HG03521 (cell line): ENCODE measurements at regions not wholly inside any gene's neighbourhood (a gene's known extent, or its start where the extent isn't known, plus 50 kb on each side); places are given as distances from the start of the nearest gene placed in this dataset.
"Not testable (repeated sequence)": the region's sequence is repeated elsewhere in the genome, so short reads cannot be mapped to it uniquely, and the experiment has no call there.

Experiments used
- ATAC-seq: cut with Tn5 transposase; IDR thresholded peaks from one replicate; pipeline ENCODE4 v1.9.1; 2021; ENCODE audit warnings: mild to moderate bottlenecking, moderate library complexity; ENCODE audit not compliant: unreplicated experiment

DNA sequence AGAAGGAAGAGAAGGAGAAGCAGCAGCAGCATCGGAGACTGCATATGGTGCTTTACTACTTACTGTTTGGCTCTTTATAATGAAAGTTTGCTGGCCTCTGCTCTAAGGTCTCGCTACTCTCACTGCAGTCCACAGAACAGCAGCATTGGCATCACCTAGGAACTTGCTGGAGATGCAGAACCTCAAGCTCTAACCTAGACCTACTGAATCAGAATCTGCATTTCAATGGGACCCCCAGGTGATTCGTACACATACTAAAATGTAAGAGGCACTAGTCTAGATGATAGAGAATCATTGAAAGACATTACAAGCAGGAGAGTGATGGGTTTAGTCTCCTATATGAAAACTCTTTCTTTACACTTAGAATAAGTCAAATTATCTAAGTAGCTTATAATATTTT lies 270.6 kb downstream of the KLF5 start:
- no peak for ATAC-seq

DNA sequence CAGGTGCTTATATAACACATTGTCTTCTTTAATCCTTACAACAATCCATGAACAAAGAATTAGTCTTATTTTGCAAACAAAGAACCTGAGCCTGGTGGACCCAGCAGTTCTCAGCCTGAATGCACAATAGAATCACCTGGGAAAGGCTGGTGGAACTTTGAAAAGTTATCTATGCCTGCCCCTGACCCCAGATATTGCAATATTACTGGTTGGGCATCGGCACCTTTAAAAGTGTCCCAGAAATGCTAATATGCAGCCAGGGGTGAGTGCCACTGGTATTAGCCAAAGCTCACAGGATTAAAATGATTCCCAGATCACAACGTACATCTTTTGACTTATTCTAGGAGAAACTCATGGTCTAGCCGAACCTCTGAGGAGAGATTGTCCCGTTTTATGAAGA lies 268.8 kb downstream of the KLF5 start:
- no peak for ATAC-seq

DNA sequence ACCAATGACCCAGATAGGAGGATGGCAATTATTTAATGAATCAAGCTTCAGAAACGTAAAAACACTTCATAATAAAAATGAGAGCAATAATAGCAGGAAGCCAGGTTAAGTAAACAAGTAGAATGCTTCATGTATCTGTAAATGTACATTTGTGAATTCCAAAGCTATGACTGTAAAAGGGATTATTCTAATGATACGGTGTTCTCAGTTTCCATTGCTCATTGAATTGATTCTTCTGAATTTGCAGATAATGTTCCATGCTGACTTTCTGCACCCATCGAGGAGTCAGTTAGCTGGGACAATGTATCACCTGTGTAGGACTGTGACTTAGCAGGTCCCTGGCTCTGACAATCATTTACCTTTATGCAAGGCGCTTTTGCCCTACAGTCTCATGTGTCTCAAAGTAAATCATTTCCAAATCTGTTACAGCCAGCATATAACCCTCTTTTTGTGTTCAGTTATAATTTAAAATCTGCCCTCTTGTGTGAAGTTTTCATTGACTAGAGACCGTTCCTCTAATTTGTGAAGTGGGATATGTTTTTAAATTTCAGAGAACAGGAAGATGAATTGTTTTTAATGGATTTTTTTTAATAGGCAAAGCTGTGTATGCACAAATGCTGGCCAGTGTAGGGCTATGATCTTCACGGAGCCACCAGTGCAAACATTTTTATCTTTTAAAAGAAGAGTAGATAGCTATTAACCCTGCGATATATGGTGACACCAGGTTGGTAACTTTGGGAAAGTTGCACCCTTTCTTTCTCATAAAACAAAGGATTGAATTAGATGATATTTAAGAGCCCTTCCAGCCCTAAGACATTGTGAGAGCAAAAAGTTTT lies 267.1 kb downstream of the KLF5 start:
- ATAC-seq: no peak

DNA sequence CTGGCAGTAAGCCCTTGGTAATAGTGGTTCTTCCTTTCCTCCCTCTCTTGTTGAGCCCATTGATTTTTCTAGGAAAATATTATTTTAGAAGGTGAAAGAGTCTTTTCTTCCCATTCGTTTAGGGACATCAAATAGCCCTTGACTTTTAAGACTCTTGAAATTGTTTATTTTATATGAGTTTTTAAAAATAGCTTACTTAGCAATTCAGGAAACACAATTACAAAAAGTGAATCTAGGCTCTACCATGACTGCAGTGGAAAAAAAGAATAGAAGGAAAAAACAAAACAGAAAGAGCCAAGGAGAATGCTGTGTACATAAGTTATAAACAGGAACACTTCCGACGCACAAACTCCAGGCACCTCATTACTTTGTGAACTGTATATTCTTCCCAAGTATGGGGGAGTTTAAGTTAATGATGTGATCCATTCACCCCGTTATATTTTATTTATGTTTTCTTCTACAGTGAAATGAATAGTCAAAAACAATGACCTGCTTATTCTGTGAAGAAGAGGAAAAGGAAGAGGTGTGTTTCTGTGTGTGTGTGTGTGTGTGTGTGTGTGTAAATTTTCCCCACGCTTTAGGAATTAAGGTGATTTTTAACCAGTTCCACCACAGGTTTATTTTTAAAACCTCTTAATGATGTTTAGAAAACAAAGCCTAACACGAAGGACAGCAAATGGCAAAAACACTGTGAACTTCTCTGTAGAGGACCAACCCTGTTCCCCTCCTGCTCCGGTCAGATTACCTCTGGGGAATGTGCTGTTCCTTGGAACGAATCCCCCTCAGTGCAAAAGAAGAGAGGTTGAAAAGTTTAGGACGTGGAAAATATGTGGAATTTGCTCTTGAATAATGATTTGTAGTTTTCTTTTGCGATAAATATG lies 266.3 kb downstream of the KLF5 start:
- no peak for ATAC-seq

DNA sequence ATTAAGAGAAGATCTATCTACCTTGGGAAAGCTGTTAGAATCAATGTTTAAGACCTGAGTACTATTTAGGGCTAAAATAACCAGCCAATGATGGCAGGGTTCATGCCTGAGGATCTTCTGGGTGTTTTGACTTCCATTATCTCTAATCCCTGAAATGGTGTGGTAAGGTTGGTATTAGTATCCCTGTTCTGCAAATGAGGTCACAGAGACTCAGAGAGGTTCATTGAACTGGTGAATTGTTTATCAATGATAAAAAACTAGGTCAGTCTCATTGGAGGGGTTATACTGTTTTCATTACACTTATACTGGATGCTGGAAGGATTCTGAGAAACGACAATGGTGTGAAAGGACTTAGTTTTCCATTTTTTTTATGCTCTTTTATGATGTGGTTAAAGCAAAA lies 264.8 kb downstream of the KLF5 start:
- no peak for ATAC-seq

DNA sequence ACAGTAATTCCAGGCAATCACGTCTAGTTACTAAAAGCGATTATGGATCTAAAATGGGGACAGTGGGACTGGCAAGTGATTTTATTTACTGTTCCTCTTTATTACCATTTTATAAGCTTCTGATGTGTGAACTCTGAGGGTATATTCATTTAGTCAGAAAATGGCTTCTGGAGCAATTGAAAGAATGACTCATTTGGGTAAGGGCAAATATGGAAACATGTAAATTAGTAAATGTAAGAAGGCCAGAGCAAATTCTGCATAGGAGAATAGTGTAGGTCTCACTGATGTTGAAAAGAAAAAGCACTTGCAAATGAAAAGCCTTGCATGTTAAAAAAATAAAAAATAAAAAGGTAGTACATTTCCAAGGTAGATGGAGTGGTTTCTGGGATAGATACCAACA lies 262.2 kb downstream of the KLF5 start:
- no peak for ATAC-seq

DNA sequence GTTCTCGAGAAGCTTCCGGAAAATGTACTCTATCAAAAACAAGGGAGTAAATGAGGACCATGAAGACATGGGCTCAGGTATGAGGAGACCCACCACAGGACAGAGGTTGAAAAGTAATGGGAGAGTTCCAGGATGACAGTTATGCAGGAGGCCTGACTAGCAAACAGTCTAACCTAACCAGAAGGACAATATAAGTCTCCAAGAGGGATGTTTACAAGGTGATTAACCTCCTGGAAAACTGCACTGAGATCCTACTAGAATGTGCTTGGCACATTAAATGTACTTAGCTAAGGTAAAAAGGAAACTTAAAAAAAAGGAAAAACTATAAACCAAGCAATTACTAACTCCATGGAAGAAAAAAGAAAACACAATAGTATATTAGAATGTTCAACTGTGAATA lies 258.3 kb downstream of the KLF5 start:
- ATAC-seq: no peak

DNA sequence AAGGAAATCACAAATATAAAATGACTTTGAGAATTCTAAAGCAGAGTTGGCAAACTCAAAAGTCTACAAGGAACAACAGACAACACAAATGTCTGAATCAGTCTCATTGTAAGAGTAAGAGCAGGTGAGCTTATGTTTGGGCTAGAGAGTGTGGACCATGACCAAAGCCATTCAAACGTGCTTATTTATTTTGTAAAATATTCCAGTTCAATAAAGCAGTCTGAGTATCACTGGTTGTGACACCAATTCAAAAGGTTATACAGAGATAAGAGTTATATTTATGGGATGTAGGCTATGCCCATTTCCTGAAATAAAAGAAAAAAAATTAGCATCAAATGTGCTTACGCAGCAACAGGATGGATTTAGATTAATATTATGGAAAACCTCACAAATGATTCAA lies 251.6 kb downstream of the KLF5 start:
- ATAC-seq: no peak

DNA sequence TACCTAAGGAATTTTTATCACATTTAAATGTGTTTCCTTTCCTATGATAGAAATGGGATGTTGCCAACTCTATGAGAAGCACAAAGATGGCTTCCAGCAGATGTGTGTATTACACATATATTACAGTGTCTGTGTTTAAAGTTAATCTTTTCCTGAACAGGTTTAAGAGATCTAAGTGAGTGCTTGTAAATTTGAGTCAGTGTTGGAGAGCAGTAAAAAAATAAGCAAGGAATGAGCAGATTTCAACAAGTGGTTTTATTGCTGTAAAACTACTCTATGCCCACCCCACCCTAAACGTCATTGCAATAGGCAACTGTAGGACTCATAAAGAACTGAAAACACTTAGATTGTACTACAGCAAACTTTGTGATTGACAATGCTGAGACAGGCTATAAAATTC lies 248.7 kb downstream of the KLF5 start:
- ATAC-seq: no peak

DNA sequence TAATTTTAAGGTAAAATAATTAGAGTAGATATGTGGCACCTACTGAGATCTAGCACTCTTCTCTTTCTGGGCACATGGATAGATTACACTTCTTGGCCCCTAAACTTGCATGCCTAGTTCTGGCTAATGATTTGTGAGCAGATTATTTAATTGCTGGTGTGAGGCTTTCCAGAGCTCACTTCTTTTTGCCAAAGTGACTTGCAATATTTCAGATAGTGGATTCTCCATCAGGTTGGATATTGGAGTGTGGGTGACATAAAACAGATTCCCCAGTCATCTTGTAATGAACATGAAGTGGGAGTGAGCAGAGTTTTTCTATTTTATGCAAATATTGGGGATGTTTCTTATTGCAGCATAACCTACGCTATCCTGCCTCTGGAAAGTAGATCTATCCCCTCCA lies 247.9 kb downstream of the KLF5 start:
- ATAC-seq: no peak

DNA sequence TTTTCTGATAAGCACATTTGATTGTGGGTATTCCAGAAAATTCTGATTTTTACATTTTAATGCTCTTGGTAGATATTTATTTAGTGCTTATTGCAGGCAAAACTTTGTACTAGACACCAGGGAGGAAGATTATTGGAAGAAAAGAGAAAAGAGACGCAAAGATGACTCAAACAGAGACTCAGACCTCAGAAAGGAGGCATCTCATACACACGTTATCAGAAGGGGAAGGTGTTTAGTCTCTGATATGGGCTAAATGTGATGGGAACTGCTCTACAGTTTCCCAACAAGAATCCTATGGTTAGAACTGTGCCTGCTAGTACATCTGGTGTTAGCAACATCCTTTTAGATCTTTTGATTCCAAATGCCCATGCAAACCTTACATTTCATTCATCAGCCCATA lies 245.6 kb downstream of the KLF5 start:
- ATAC-seq: no peak

DNA sequence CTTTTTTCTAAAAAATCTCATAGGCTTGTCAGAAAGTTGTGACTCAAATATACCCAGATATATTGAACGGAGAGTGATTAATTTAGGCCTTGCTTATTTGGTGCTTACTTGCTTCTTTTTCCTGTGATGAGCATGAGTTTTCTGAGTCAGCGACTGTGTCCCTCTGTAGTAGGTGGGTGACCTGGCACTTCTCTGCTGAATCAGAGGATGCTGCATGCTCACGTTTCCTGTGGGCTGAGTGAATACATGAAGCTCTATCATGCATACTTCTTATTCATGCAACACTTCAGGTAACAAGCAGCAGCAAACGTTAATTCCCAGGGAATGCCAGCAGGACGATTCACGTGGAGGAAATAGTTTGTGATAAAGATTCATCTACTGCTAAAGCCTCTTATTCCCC lies 245.0 kb downstream of the KLF5 start:
- ATAC-seq: no peak

DNA sequence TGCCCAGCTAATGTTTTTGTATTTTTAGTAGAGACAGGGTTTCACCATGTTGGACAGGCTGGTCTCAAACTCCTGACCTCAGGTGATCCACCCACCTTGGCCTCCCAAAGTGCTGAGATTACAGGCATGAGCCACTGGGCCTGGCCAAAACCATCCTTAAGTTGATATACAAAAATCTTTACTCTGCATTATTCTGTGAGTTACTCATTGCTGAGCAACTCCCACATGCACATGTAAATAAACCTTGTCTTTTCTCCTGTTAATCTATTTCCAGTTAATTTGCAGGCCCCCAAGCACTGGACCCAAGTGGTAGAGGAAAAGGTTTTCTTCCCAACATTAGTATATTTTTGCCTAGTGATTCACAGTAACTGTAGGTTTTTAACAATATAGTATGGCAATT lies 242.8 kb downstream of the KLF5 start:
- not testable (repeated sequence) for ATAC-seq

DNA sequence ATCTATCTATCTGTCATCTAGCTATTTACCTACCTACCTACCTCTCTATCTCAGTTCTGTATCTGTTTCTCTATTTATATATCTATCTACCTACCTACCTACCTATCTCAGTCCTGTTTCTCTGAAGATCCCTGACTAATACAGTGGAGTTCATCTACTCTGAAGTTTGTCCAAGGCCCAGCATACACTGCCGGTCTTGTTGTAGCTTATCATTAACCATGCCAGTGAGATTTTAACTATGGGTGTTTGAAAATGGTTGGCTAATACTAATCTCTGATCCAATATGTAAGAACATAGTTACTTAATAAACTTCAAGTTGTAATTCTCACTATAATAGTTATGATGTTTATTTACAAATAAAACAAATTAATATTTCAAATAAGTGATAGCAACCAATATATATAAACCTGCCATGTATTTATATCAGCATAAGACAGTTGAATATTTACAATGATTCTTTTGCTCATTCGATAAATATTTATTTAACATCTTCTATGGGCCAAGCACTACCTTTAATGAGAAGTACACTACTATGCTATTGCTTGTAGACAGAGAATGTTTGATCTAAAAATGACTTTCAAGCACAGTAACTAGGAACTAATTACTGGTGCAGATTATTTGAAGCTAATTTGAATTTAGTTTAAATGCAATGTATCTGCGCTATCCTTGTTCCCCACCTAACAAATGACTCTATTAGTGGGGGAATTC lies 242.1 kb downstream of the KLF5 start:
- no peak for ATAC-seq

DNA sequence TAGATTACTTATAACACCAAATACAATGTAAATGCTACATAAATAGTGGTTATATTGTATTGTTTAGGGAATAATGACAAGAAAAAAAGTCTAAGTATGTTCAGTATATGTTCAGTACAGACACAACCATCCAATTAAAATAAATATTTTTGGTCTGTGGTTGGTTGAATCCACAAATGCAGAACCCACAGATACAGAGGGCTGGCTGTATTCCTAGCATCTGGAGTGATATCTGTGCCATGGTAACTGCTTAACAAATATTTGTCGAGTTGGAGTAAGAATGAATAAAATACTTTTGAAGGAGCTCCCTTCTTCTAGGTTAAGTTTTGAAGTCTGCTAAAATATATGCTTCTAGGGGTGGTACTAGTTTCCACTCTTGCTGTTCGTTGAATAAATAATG lies 241.0 kb downstream of the KLF5 start:
- no peak for ATAC-seq

DNA sequence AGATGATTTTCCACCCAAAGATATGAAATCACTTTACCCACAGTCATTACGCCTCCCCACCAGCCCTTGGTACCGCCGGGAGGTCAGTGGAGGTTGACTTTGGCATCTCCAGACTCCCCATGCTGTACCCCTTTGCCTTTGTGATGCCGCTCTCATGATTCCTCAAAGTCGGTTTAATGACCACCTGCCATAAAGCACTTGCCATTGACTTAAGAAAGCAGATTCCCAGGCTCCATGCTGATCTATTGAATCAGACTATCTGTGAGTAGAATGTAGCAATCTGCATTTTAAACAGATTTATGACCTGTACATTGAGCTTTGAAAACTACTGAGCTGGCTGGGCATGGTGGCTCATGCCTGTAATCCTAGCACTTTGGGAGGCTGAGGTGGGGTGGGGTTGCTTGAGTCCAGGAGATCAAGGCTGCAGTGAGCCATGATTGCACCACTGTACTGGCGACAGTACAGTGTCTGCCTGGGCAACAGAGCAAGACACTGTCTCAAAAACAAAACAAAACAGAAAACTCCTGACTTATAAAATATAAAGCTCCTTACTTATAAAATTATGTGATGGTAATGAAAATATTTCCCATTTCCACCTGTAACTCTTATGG lies 235.2 kb downstream of the KLF5 start:
- ATAC-seq: no peak

DNA sequence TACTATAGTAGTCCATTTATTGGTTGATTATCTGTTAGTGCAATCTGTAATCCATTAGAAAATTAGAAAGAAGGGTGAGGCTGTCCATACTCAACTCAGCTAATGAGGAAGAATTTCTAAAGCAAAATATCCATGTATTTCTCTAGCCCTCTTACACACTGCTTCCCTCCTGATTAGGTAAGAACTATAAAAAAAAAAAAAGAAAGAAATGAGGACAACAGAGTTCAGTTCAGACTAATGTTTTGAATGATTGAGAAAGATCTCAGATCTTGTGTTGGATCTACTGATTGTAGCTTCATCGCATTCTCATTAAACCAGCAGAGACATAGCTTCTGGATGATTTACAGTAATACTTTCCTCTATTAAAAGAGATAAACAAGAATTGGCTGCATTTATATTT lies 233.3 kb downstream of the KLF5 start:
- no peak for ATAC-seq

DNA sequence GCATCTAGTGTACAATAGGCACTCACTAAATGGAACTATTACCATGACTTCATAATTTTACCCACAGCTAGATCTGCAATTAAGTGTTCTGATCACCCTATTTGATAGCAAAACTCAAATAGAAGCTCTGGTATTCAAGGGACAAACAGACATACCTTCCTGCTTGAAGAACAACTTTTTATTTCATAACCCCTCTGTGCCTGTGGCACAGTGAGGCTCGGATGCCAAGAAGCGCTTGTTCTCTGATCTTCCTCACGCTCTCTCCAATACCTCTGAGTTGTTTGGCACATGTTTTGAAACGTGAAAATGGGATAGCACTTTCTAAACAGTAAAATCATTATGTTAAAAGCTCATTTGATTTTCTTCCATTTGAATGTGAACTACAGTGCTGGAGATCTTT lies 232.0 kb downstream of the KLF5 start:
- no peak for ATAC-seq

DNA sequence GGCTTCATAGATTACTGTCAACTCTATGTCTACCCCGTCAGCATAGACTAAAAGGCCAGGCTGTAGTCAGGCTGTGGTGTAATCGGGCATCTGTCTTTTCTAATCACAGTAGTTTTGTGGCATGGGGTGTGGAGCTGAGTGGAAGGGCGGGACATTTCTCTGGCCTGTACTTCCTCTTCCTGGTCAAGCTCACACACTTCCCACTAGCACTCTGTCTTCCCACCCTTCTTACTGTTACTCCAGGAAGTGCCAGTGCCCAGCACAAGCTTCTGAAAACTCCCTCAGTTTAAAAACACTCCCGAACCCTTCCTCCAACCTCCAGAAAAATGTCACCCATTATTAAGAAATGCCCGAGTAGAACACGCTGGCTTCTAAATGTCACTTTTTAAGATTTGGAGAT lies 229.8 kb downstream of the KLF5 start:
- ATAC-seq: no peak

DNA sequence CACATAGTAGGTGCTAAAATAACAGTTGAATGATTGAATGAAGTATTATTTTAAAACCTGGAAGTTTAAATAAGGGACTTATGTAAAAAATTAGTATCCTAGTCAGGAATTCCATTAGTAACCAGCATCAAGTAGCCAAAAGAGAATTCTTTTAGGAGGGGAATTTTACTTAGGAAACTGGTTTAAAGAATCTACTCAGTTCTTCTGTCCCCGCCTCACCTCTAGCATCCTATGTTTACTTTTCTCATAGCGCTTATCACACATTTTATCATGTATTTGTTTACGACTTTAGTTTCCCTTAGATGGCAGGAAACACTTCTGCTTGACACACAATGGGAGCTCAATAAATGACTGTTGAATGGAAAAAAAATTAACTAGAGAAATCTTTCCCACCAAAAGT lies 229.0 kb downstream of the KLF5 start:
- ATAC-seq: no peak

DNA sequence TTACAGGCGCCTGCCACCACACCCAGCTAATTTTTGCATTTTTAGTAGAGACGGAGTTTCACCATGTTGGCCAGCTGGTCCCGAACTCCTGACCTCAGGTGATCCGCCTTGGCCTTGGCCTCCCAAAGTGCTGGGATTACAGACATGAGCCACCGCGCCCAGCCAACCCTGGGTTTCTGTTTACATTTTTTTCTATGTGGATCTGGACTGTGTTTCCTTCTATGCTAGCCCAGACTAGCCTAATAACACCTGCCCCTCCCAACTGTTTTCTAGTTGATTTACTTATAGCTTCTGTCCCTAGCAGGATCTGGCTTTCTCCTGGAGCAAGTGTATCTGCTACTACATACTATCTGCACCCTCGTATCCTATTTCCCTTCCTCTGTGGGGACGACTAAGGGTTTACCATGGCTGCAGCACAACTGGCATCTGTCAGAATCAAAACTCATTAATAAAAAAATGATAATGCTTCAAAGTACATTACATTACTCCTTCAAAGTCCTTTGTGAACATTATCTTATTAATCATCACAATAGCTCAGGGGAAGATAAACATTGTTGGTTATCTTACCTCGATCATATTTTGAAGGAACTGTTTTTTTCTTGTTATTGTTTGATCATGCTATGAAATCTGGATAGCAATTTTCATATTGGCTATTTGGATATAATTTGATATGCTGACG lies 228.3 kb downstream of the KLF5 start:
- no peak for ATAC-seq
